Endothelial cell of umbilical vein (primary cell): ENCODE measurements at regions not wholly inside any gene's neighbourhood (a gene's known extent, or its start where the extent isn't known, plus 50 kb on each side); places are given as distances from the start of the nearest gene placed in this dataset.

Experiments used
- BruUV-seq: library from RNA; stranded (reverse); fragments of 400-500 nt; replicated peaks from 2 replicates; lab custom pipeline; 2021; lab: Mats Ljungman, UMichigan
- CTCF ChIA-PET: fragments of 300-600, 350-600 bp; sonication (Branson Sonifier 250); formaldehyde crosslinking; loops from one replicate; lab custom pipeline; 2021; ENCODE audit warnings: antibody characterized with exemption, inconsistent platforms; lab: Charles Lee
- POLR2A ChIA-PET: fragments of 300-600, 350-600 bp; sonication (Branson Sonifier 250); formaldehyde crosslinking; loops from one replicate; lab custom pipeline; 2021; ENCODE audit warnings: antibody characterized with exemption, inconsistent platforms; lab: Charles Lee
- DNase-seq: peaks from one replicate; pipeline ENCODE4 v3.0.0-alpha.2; 2011; ENCODE audit warnings: low read depth, low spot score
- FAIRE-seq: peaks from 2 replicates; lab custom pipeline; 2011; peaks lifted over from hg19 to GRCh38; lab: Jason Lieb, UNC
- H2AFZ ChIP-seq: 2 replicates; pipeline ENCODE4 v1.6.0; 2012; ENCODE audit warnings: low read depth, low read length, control low read depth, inconsistent platforms
- H3K27ac ChIP-seq: 2 replicates; pipeline ENCODE4 v1.5.1; 2011; ENCODE audit warnings: low read depth, mild to moderate bottlenecking, control low read depth, low read length, moderate library complexity; ENCODE audit not compliant: insufficient read depth
- H3K27me3 ChIP-seq, 2 experiments: 2 replicates each; pipeline versions ENCODE4 v1.6.0 to v1.6.1; 2011; ENCODE audit warnings: low read length in 2 of 2, mixed read lengths in 1 of 2; ENCODE audit not compliant: control insufficient read depth in 2 of 2, insufficient read depth in 2 of 2
- H3K36me3 ChIP-seq, 2 experiments: 2 replicates in 1 of 2; 3 replicates in 1 of 2; pipeline ENCODE4 v1.5.1; 2011; ENCODE audit warnings: low read length in 2 of 2, mild to moderate bottlenecking in 1 of 2, moderate library complexity in 1 of 2; ENCODE audit not compliant: control insufficient read depth in 2 of 2, insufficient read depth in 2 of 2; ENCODE audit errors: extremely low read depth in 1 of 2
- H3K4me1 ChIP-seq: 3 replicates; pipeline ENCODE4 v1.5.1; 2011; ENCODE audit warnings: mild to moderate bottlenecking, low read length; ENCODE audit not compliant: control insufficient read depth, insufficient read depth; ENCODE audit errors: extremely low read depth
- H3K4me2 ChIP-seq: 2 replicates; pipeline ENCODE4 v1.6.1; 2011; ENCODE audit warnings: low read length, control low read depth, mixed read lengths; ENCODE audit not compliant: insufficient read depth
- H3K4me3 ChIP-seq, 3 experiments: fragments of 200-600 bp in 1 of 3; sonication (generic), shearing (Covaris generic) in 1 of 3; replicated peaks in 1 of 3; 2 replicates each; pipeline ENCODE4 v1.5.1; 2011 to 2016; ENCODE audit warnings: control low read depth in 3 of 3, low read length in 3 of 3, mild to moderate bottlenecking in 2 of 3, inconsistent platforms in 1 of 3, low read depth in 1 of 3, moderate library complexity in 1 of 3; ENCODE audit not compliant: insufficient read depth in 1 of 3
- H3K79me2 ChIP-seq: 2 replicates; pipeline ENCODE4 v1.6.0; 2012; ENCODE audit warnings: low read length, inconsistent platforms; ENCODE audit not compliant: control insufficient read depth, insufficient read depth
- H3K9ac ChIP-seq: replicated peaks from 2 replicates; pipeline ENCODE3; 2011; ENCODE audit warnings: low read length, control low read depth; ENCODE audit not compliant: insufficient read depth; ENCODE audit errors: extremely low read depth
- H3K9me1 ChIP-seq: replicated peaks from 3 replicates; pipeline ENCODE4 v1.6.0; 2011; ENCODE audit warnings: mild to moderate bottlenecking, low read length; ENCODE audit not compliant: control insufficient read depth, insufficient read depth; ENCODE audit errors: extremely low read depth
- H3K9me3 ChIP-seq: replicated peaks from 2 replicates; pipeline ENCODE4 v1.5.1; 2012; ENCODE audit warnings: low read length, inconsistent platforms; ENCODE audit not compliant: control insufficient read depth, insufficient read depth
- H4K20me1 ChIP-seq: replicated peaks from 2 replicates; pipeline ENCODE3; 2011; ENCODE audit warnings: mild to moderate bottlenecking, low read length; ENCODE audit not compliant: control insufficient read depth, insufficient read depth; ENCODE audit errors: extremely low read depth
- EZH2 ChIP-seq: IDR thresholded peaks from 2 replicates; pipeline ENCODE4 v1.6.1; 2012; ENCODE audit warnings: borderline replicate concordance, low read depth, mild to moderate bottlenecking, moderate library complexity, low read length, inconsistent platforms; ENCODE audit not compliant: severe bottlenecking
- FOS ChIP-seq: IDR thresholded peaks from 2 replicates; pipeline ENCODE4 v1.6.1; 2011; ENCODE audit warnings: mild to moderate bottlenecking, low read length, moderate library complexity, borderline replicate concordance; ENCODE audit not compliant: insufficient read depth
- GATA2 ChIP-seq: IDR thresholded peaks from 2 replicates; pipeline ENCODE4 v1.7.0; 2011; ENCODE audit warnings: low read depth, mild to moderate bottlenecking, moderate library complexity, mixed read lengths, low read length; ENCODE audit not compliant: insufficient read length, insufficient read depth
- JUN ChIP-seq: IDR thresholded peaks from 2 replicates; pipeline ENCODE4 v1.6.1; 2011; ENCODE audit warnings: borderline replicate concordance, low read depth; ENCODE audit not compliant: insufficient read length, insufficient read depth
- MYC ChIP-seq: IDR thresholded peaks from one replicate; pipeline ENCODE4 v1.6.1; 2011; ENCODE audit warnings: mild to moderate bottlenecking, low read depth, low read length
- POLR2A ChIP-seq: IDR thresholded peaks from 2 replicates; pipeline ENCODE4 v1.6.1; 2012; ENCODE audit warnings: low read depth, mild to moderate bottlenecking, control low read depth, low read length
- POLR2AphosphoS5 ChIP-seq: IDR thresholded peaks from 2 replicates; pipeline ENCODE4 v1.6.1; 2012; ENCODE audit warnings: low read depth, mild to moderate bottlenecking, control low read depth, low read length, moderate library complexity; ENCODE audit not compliant: insufficient read depth
- dilution Hi-C: fragments of 300-500 bp; cut with MboI; formaldehyde crosslinking; loops from one replicate; pipeline ENCODE4 v1.15.0; 2019; ENCODE audit warnings: low sequenced_read_pairs; ENCODE audit not compliant: extremely low pct_ligation_motif_present
- intact Hi-C: fragments of 100-400 bp; cut with micrococcal nuclease; formaldehyde crosslinking; loops from one replicate; pipeline ENCODE4 v1.10.0; 2022
- TF ChIP-seq, protein P1 (sequence below): IDR thresholded peaks from 2 replicates; pipeline ENCODE4 v1.6.1; 2011; ENCODE audit not compliant: insufficient read depth, insufficient read length
- TF ChIP-seq, protein P2 (sequence below), 2 donors: IDR thresholded peaks; 1 replicate in 1 of 2; 2 replicates in 1 of 2; pipeline ENCODE4 v1.5.1; 2011; ENCODE audit warnings: low read length in 2 of 2, mild to moderate bottlenecking in 2 of 2, moderate library complexity in 2 of 2, control low read depth in 1 of 2, inconsistent platforms in 1 of 2, low read depth in 1 of 2; ENCODE audit not compliant: insufficient read depth in 1 of 2; ENCODE audit errors: extremely low read depth in 1 of 2

GRCh38 chr1:25040122-25040685 is 110.1 kb upstream of the RUNX3 start:
- H3K27me3 ChIP-seq: no peaks in the 10 kb centered on the region
- FAIRE-seq: no peak
- H3K9me1 ChIP-seq: no peaks in the 10 kb centered on the region
- H3K9ac ChIP-seq: no peak overlapping the region
- no peak overlapping the region for H3K27ac ChIP-seq
- intact Hi-C loops (no loop called here), dilution Hi-C loops (loop anchor here (10.0 kb wide), 1 partner anchor 55 kb away; no protein-coding TSS in a partner anchor)
- ChIA-PET CTCF (no interaction called here), POLR2A (no interaction called here)
- no TSS peak for BruUV-seq
- TF ChIP-seq EZH2 (no peak), POLR2A (no peak), MYC (no peak), POLR2AphosphoS5 (no peak), FOS (no peak), GATA2 (no peak), JUN (no peak)
- TF ChIP-seq, protein P1, sequence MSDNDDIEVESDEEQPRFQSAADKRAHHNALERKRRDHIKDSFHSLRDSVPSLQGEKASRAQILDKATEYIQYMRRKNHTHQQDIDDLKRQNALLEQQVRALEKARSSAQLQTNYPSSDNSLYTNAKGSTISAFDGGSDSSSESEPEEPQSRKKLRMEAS: no peak
- TF ChIP-seq, protein P2, sequence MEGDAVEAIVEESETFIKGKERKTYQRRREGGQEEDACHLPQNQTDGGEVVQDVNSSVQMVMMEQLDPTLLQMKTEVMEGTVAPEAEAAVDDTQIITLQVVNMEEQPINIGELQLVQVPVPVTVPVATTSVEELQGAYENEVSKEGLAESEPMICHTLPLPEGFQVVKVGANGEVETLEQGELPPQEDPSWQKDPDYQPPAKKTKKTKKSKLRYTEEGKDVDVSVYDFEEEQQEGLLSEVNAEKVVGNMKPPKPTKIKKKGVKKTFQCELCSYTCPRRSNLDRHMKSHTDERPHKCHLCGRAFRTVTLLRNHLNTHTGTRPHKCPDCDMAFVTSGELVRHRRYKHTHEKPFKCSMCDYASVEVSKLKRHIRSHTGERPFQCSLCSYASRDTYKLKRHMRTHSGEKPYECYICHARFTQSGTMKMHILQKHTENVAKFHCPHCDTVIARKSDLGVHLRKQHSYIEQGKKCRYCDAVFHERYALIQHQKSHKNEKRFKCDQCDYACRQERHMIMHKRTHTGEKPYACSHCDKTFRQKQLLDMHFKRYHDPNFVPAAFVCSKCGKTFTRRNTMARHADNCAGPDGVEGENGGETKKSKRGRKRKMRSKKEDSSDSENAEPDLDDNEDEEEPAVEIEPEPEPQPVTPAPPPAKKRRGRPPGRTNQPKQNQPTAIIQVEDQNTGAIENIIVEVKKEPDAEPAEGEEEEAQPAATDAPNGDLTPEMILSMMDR (IDR thresholded peaks at IDR 0.05; ENCODE audit: extremely low read depth in 1 of 2, insufficient read depth in 1 of 2, low read depth in 1 of 2, low read length in 2 of 2): no peak
- no peaks in the 10 kb centered on the region for H3K79me2 ChIP-seq
- no peaks in the 10 kb centered on the region for H3K36me3 ChIP-seq
- no peak overlapping the region for H2AFZ ChIP-seq
- H4K20me1 ChIP-seq: no peaks in the 10 kb centered on the region
- H3K9me3 ChIP-seq: no peaks in the 10 kb centered on the region
- no peak overlapping the region for H3K4me3 ChIP-seq
- DNase-seq: no peak
- H3K4me2 ChIP-seq: no peak overlapping the region
- no peaks in the 10 kb centered on the region for H3K4me1 ChIP-seq
